Skeletal muscle cell (primary cell): ENCODE measurements at regions not wholly inside any gene's neighbourhood (a gene's known extent, or its start where the extent isn't known, plus 50 kb on each side); places are given as distances from the start of the nearest gene placed in this dataset.

Source experiments
- DNase-seq: peaks from one replicate; pipeline ENCODE4 v3.0.0-alpha.2; 2010; ENCODE audit warnings: low read depth
- H3K4me3 ChIP-seq: 2 replicates; pipeline ENCODE4 v1.5.1; 2011; ENCODE audit warnings: low read depth, mild to moderate bottlenecking, control low read depth, low read length, moderate library complexity

DNA sequence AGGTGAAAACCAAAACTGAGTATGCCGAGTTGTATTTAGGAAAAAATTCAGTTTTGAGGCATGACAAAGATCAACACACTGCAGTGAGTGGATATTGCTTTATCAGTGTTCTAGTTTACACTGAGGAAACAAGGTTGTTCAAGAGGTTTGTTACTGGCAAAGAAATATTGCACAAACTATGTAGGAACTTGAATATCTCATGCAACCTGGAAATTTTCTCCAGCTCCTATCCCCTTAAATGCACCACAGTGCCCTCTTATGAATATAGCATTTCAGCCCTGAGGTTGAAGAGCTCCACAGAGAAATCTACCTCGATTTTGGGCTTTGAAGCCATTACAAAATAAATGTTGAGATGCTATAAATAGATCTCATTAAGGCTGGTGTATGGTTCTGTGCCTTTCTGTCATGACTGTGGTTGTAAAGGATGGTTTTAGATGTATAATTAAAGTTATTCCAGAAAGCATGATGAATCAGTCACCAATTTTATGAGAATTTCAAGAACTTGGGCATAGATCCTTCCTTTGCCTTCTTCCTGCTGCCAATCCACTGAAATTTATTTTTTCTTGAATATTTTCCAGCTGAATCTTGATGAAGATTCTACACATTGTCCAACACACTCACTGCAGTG, 159.3 kb downstream of the SPATA31D1 start:
- H3K4me3 ChIP-seq: no peak overlapping the region
- no peak for DNase-seq

DNA sequence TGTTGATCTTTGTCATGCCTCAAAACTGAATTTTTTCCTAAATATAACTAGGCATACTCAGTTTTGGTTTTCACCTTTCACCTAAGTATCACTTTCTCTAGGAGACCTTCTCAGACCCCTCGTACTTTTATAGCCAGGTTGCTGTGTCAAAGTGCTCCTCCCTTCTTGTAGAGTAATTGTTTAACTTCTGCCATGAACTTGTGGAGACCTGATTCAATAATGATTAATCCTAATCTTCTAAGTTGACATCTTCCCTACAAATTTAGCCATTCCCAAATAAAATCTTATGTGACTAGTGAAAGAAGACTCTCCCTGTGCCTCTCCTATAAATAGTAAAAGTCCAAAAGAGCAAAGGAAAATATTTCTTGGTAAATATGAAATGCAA, 159.8 kb downstream of the SPATA31D1 start:
- DNase-seq: no peak
- no peak overlapping the region for H3K4me3 ChIP-seq

DNA sequence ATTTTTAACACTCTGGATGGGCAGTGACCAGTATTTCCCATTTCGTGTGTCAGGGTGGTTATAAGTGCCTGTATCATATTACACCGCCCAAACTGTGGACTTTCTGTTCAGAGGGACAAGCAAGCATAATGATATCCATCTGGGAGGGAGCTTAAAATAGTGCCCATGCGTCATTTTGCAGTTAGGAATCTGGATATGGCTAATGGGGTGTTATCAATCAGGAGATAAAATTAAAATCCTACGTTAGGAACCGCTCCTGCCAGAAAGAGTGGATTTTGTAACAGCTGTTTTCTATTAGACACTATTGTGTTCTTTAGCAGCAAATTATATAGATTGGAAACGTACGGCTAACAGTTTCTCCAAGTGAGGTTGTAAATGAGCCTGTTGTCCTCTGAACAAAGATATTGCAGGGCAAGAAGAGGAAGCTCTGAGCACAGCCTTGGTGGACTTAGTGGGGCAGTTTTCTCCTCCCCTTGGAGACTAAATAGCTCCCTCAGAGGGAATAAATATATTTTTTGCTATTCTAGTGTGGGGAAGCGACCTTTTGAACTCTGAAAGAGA, 160.4 kb downstream of the SPATA31D1 start:
- DNase-seq: peak; percentile 56

DNA sequence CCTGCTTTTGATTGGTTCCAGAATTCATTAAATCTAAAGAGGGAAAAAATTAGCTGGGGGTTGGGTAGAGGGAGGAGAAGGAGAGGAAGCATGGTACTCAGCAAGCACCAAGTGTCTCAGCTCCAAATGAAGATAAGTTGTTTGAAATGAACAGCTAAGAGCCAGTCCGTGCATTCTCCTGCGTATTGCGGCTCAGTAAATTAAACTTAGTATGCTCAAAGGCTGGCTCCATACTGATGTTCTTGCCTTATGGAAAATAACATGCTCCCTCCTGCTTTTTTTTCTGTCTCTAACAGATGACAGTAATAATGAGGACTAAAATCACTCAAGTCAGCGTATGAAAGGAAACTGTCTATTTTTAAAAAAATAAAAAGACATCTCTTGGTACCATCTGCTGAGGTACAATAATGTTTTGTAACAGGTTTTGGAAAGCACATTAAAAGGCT, 161.0 kb downstream of the SPATA31D1 start:
- no peak for DNase-seq
- no peak overlapping the region for H3K4me3 ChIP-seq

More for the DNA sequence above, 160.4 kb downstream of the SPATA31D1 start:
- H3K4me3 ChIP-seq: no peak overlapping the region

DNA sequence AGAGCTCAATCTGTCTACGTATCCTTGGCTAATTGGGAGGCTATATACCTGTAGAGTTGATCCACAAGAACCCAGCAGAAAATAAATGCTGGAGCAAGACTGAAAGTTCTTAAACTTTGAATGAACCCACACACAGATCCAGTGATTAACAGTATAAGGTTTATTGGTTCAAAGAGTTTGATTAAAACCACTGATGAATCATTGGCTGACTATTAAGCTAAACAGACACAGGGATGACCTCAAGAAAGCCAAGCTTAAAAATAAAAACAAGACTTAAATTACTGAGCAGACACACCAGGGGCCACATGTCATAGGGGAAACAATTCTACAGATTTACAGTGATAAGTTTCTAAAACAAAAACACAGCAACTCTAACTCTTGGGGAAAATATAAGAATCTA, 163.6 kb downstream of the SPATA31D1 start:
- no peak overlapping the region for H3K4me3 ChIP-seq
- DNase-seq: no peak

DNA sequence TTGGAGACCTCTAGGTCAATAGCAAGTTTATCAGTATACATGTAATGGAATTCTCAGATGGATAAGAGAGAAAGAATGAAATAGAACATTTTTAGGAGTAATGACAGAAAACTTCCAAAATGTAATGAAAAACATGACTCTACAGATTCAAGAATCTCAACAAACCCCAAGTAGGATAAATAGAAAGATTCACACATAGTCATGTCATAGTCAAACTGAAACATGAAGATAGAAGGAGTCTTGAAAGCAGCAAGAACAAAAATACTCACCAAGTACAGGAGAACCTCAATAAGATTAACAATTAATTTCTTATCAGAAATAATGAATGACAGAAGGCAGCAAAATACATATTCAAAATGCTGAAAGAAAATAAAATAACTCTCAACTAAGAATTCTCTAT, 164.5 kb downstream of the SPATA31D1 start:
- no peak overlapping the region for H3K4me3 ChIP-seq
- DNase-seq: no peak

DNA sequence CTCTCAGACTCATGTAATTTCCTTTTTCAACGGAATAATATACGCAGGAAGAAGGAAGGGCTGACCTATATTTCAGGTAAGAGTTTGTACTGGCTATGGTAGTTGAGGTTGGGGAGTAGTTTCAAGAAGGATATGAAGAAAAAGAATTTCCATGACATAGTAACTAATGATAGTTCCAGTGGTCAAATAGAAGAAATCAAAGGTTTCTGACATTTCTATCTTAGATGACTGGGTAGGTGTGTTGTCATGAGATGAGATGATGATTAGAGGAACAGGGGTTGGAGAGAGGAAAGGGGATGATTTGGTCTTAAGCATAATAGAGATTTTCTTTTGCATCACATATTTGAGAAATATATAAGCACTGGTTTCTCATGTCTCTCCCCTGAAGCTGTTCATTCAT, 166.0 kb downstream of the SPATA31D1 start:
- DNase-seq: no peak
- H3K4me3 ChIP-seq: no peak overlapping the region

DNA sequence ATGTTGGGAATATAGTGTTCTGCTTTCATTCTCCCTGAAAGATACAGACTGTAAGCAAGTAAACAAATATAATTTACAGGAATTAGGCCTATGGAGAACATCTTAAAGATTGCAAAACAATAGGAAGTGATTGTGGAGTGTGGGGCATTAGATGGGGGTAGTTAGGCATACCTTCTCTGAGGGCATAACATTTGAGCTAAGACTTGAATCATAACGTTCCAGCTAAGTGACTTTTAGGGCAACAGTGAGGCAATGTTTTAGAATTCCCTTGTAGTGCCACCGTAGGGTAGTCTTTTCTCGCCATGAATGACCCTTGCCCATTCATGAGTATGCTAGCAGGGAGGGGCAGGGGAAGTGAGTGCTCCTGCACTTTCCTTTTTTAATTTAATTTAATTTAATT, 173.3 kb downstream of the SPATA31D1 start:
- H3K4me3 ChIP-seq: no peak overlapping the region
- no peak for DNase-seq

DNA sequence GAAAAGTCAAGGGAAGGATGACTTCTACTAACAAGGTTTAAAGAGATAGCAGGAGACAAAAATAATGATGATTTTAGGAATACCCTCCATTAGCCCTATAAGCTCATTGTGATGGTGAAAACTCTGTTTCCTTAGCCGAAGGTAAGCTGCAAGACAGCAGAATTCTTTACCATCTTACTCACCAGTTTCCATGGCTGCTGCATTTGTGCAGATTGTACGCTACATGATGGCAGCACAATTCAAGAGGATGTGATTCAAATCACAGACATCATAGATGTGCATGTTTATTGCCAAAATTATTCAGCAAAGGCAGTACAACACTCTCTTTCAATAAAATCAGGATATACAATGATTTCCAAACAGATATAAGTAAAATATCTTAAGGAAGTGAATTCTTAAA, 175.6 kb downstream of the SPATA31D1 start:
- H3K4me3 ChIP-seq: no peak overlapping the region
- no peak for DNase-seq

DNA sequence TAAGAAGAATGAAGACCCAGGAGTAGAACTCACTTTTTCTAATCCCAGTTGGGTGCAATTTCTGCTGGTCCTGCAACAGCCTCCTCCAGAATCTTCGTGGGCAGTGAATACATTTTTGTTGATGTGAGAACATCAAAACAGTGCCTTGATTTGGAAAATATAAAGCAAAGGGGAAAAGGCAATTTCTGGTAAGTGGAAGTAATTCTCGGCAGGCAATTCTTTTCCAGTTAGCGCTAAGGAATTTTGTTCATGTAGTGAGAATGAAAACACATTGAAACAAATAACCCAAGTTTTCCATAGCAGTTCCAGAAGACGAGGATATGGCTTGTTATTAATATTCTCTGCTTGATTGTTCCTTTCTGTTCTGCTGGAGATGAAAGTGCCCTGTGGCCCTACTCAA, 178.7 kb downstream of the SPATA31D1 start:
- no peak for DNase-seq
- no peak overlapping the region for H3K4me3 ChIP-seq

DNA sequence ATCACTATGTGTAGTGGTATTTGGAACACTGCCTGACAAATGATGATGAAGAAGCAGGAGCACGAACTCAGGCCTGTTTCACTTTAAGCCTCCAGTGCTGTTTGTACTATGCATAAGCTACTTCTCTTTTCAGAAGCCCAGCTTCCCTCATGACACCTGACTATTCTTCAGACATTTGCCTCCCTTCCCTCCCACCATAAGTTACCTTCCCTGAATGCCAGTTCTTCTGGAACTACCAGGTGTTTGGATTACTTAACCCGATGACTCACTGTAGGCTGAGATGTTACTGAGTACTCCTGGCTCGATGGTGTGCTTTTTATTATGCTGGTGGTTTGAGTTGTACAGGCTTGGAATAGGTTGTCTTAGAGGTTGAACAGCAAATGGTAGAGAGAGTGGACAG, 180.0 kb downstream of the SPATA31D1 start:
- H3K4me3 ChIP-seq: no peak overlapping the region
- DNase-seq: no peak

DNA sequence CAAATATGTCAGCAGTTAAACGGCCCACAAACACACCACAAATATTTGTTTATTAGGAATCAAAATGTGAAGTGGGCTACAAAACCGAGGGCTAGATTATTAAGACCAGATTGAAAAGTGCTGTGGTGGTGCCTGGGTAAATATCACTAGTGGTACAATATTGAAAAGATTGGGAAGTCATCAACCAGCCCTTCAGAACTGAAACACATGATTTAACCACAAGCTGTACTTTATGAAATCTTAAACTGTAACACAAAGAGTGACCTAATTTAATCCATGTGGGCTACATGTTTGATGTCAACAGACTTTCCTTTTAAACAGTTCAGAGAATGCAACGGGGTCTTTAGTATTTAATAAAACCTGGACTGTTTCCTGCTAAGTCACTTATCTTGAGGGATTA, 182.3 kb downstream of the SPATA31D1 start:
- DNase-seq: no peak
- no peak overlapping the region for H3K4me3 ChIP-seq

DNA sequence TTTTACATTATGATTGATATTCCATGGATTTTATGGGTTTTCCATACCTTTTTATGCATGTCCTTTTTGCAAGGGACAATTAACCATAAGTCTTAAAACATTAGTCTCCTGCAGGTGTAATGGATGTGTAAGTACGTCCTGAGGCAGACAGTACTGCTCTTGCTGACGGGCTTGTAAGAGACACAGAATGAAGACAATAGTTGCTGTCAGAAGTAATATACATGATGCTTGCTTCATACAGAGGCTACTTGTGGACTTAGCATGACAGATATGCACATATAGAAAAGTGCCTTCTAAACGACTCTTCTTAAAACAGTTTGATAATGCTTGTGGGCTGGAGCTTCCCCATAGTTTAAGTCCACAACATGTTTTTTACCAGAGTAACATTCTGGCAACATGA, 182.7 kb downstream of the SPATA31D1 start:
- no peak for DNase-seq
- no peak overlapping the region for H3K4me3 ChIP-seq

DNA sequence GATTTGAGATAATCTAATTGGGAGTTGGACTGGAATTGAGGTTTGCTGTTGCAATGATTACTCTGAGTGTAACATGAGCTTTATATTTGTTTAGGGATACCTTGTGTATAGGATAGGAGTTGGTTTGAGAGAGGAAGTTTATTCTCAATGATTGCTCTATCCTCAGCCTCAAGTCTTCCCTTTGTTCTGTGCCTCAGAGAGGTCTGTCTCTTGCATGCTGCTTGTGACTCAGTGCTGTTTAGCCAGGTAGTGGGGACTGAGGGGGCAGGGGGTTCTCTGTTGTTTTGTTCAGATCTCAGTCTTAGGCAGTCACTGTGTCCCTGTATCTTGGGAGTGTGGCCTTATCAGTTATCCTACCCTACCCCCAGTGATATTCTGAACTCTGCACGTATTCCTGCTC, 192.1 kb downstream of the SPATA31D1 start:
- no peak overlapping the region for H3K4me3 ChIP-seq
- no peak for DNase-seq

DNA sequence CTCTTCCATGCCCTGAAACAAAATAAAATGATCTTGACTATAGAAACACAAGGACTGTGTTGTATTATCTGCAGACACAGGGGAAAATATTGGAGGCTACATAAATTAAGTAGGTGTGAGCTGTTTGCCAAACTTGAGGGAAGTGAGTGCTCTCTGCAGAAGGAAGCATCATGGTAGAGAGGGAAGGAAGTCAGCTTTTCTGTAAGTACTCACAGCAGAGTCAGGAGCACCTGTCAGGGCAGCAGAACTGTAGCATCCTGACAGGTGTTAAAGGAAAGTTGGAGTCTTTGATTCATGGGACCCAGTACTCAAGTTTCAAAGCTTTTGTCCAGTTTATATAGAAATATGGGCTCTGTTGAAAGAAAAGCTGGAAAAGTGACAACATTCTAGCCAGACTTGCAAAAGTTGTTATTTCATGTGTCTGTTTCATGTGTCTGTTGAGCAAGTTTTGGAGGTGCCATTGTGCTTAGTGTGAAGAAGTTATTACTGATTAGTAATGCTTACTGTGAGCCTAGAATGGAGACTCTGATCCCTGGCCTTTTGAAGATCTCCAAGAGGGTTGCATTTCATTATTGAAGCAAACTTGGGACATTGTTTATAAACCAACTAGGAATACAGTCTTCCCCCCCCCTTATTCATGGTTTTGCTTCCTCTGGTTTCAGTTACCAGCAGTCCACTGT, 194.7 kb downstream of the SPATA31D1 start:
- H3K4me3 ChIP-seq: no peak overlapping the region
- no peak for DNase-seq

DNA sequence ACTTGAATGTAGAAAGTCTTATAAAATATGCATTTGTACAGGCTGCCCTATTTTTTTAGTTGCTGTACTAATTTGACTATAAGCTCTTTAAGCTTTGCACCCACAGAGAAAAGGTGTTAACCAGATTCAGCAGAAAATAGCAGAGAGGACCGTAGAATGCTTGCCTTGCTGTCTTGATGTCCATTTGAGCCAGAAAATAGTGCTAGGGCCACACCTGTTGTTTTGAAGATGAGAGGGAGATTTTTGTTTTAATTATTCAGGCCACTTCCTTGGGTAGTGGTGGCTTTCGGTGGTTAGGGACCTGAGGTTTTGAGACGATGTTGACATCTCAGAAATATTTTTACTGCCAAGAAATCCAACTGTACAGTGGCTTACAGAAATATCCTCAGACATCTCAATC, 196.0 kb downstream of the SPATA31D1 start:
- no peak for DNase-seq

DNA sequence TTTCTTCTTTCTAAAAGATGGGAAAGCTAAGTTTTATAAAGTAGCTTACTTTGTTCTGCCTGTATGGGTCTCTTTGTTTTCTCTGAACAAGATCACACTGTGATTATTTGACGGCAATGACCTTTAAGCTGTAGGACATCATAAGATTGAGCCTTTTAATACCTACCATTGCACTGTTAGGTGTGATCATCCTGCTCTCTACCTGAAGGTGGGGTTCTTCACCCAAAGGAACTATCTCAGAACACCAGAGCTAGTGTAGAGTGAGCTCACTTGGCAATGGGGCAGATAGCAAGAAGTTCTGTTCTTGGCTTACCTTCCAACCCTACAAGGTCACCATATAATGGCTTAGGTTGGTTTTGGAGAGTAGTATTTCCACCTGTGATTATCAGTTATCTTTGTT, 200.2 kb downstream of the SPATA31D1 start:
- no peak overlapping the region for H3K4me3 ChIP-seq
- DNase-seq: no peak

More for the DNA sequence above, 196.0 kb downstream of the SPATA31D1 start:
- H3K4me3 ChIP-seq: no peak overlapping the region

DNA sequence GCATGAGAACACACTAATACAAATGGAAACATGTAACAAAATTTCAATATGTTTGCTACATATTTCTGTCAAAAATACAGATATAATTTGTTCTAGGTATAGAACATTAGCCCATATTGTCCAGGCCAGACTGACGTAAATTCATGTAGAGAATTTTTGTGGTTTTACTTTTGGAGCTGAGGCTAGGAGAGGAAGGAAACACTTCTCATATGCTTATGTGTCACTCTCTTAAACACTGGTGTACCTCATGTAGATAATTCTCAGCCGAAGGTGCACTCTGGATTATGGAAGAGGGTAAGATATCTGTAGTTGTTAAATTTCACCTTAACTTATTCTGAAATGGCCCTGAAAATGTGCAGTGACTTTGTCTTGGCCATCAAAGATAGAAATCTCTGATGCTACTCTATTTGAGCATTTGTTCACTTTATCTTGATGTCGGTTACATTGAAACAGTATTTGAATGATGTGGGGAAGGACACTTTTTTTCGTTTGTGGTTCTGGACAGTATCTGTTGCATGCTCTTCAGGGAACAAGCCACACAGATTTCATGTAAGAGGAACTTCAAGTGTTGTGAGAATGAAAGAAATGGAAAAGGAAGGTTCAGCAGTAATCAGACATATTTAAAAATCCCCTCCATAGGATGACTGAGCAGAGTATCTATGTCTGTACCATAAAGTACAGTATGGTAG, 202.7 kb downstream of the SPATA31D1 start:
- no peak for DNase-seq
- no peak overlapping the region for H3K4me3 ChIP-seq

DNA sequence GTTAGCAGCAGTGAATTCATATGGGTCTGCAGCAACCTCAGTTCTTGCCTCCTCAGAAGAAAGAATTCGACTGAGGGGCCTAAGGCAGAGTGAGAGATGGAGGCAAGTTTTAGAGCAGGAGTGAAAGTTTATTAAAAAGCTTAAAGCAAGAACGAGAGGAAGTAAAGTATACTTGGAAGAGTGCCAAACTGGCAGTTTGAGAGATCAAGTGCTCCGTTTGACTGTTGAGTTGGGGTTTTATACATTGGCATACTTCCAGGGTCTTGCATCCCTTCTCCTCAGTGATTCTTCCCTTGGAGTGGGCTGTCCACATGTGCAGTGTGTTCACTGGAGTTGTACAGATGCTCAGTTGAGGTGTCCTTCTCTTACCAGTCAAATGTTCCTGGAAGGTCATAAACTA, 203.6 kb downstream of the SPATA31D1 start:
- H3K4me3 ChIP-seq: no peak overlapping the region
- no peak for DNase-seq

DNA sequence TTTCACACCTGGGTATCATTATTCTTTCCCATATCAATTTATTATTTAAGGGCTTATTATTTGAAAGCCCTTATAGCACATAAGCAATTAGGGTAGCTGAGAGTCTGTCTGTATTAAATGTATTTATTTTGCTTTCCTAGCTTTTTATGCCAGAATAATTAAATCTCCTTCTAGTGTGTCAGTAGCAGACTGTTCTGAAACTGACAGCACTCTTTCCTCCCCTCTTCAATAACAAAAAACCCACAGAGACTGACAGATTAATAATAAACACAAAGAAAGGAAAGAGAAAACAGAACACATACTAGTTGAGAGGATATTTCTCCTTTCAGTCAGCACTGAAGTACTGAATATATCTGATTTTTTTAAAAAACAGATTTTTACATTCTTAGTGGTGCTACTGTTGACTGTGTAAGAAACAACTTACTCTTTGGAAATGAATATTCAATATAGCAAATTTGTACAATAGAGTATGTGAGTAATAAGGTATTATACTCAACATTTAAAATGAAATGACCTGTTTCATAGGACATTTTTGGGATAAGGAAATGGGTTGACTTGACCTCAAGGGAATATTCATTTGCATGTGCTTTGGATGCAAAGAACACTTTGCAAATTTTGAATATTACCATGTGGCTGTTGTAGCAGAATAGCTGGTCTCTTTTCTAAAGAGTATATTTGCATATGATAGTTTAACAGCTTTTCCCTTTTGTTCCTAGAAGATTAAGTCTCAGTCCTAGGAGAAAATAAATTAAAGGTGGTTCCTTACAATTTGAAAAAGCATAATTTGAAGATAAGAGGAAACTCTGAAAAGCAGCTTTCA, 208.3 kb downstream of the SPATA31D1 start:
- DNase-seq: no peak
- no peak overlapping the region for H3K4me3 ChIP-seq
